ENCODE measurements at regions not wholly inside any gene's neighbourhood (a gene's known extent, or its start where the extent isn't known, plus 50 kb on each side); places are given as distances from the start of the nearest gene placed in this dataset.

- TF ChIP-seq POLR2AphosphoS5 (IDR thresholded peaks at IDR 0.05; ENCODE audit: low read depth, low read length) (no peak), FOXP2 (optimal IDR thresholded peaks at IDR 0.05; ENCODE audit: borderline replicate concordance, extremely low read depth, extremely low read length, insufficient read depth) (no peak), TAF1 (IDR thresholded peaks at IDR 0.05; ENCODE audit: borderline replicate concordance, insufficient read depth, low read length) (no peak), REST (IDR thresholded peaks at IDR 0.05; ENCODE audit: insufficient read depth in 1 of 2, low read depth in 2 of 2, low read length in 2 of 2) (no peak), SIN3A (IDR thresholded peaks at IDR 0.05; ENCODE audit: borderline replicate concordance, insufficient read depth, low read length) (no peak)
These were observed 69.0 kb upstream of the CDH8 start for GRCh38 chr16:62105244-62105643.

DNA sequence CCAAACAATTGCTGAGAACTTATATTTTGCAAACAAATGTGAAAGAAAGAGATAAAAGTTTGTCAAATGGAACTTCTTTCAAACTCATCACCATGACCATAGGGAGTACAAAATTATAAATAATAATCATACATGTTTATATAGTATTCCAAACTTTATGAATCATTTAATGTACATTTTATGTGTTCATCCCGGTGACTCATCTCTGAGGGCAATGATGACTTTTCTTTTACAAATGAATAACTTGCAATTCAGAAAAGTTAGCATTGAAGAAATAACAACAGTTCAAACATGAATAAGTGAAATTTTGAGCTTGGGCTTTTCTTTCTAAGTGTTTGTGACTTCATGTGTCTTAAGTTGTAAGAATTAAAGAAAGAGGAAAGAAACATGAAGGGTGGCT, 66.3 kb upstream of the CDH8 start:
- no peak for TF ChIP-seq REST (IDR thresholded peaks at IDR 0.05; ENCODE audit: insufficient read depth in 1 of 2, low read depth in 2 of 2, low read length in 2 of 2)
- TF ChIP-seq TAF1 (IDR thresholded peaks at IDR 0.05; ENCODE audit: borderline replicate concordance, insufficient read depth, low read length): no peak
- TF ChIP-seq SIN3A (IDR thresholded peaks at IDR 0.05; ENCODE audit: borderline replicate concordance, insufficient read depth, low read length): no peak
- TF ChIP-seq FOXP2 (optimal IDR thresholded peaks at IDR 0.05; ENCODE audit: borderline replicate concordance, extremely low read depth, extremely low read length, insufficient read depth): no peak
- no peak for TF ChIP-seq POLR2AphosphoS5 (IDR thresholded peaks at IDR 0.05; ENCODE audit: low read depth, low read length)

- no peak for TF ChIP-seq POLR2AphosphoS5 (IDR thresholded peaks at IDR 0.05; ENCODE audit: low read depth, low read length)
- TF ChIP-seq REST (IDR thresholded peaks at IDR 0.05; ENCODE audit: insufficient read depth in 1 of 2, low read depth in 2 of 2, low read length in 2 of 2): no peak
- TF ChIP-seq FOXP2 (optimal IDR thresholded peaks at IDR 0.05; ENCODE audit: borderline replicate concordance, extremely low read depth, extremely low read length, insufficient read depth): no peak
- TF ChIP-seq SIN3A (IDR thresholded peaks at IDR 0.05; ENCODE audit: borderline replicate concordance, insufficient read depth, low read length): no peak
- no peak for TF ChIP-seq TAF1 (IDR thresholded peaks at IDR 0.05; ENCODE audit: borderline replicate concordance, insufficient read depth, low read length)
These were observed 64.4 kb upstream of the CDH8 start for GRCh38 chr16:62100651-62101050.

- no peak for TF ChIP-seq POLR2AphosphoS5 (IDR thresholded peaks at IDR 0.05; ENCODE audit: low read depth, low read length)
- TF ChIP-seq FOXP2 (optimal IDR thresholded peaks at IDR 0.05; ENCODE audit: borderline replicate concordance, extremely low read depth, extremely low read length, insufficient read depth): no peak
- TF ChIP-seq REST (IDR thresholded peaks at IDR 0.05; ENCODE audit: insufficient read depth in 1 of 2, low read depth in 2 of 2, low read length in 2 of 2): no peak
- TF ChIP-seq SIN3A (IDR thresholded peaks at IDR 0.05; ENCODE audit: borderline replicate concordance, insufficient read depth, low read length): no peak
- TF ChIP-seq TAF1 (IDR thresholded peaks at IDR 0.05; ENCODE audit: borderline replicate concordance, insufficient read depth, low read length): no peak
These were observed 53.5 kb upstream of the CDH8 start for GRCh38 chr16:62089715-62090114.

Data from PFSK-1 (cell line).